Endodermal cell (in vitro differentiated cells): ENCODE measurements at regions not wholly inside any gene's neighbourhood (a gene's known extent, or its start where the extent isn't known, plus 50 kb on each side); places are given as distances from the start of the nearest gene placed in this dataset.

Experiments used
- DNase-seq: peaks from one replicate; pipeline ENCODE4 v3.0.0-alpha.2; 2017
- H3K27ac ChIP-seq: 2 replicates; pipeline ENCODE4 v1.5.1; 2013; ENCODE audit warnings: mild to moderate bottlenecking, low read depth, low read length, moderate library complexity
- H3K27me3 ChIP-seq: 2 replicates; pipeline ENCODE4 v1.6.1; 2013; ENCODE audit warnings: mild to moderate bottlenecking, low read length, moderate library complexity; ENCODE audit not compliant: insufficient read depth, control insufficient read depth, poor library complexity, severe bottlenecking
- H3K36me3 ChIP-seq: 2 replicates; pipeline ENCODE4 v1.7.0; 2013; ENCODE audit warnings: mild to moderate bottlenecking, low read length, moderate library complexity; ENCODE audit not compliant: control insufficient read depth, insufficient read depth
- H3K4me1 ChIP-seq: one replicate; pipeline ENCODE4 v1.7.0; 2013; ENCODE audit warnings: low read length; ENCODE audit not compliant: control insufficient read depth, insufficient read depth
- H3K4me3 ChIP-seq: 2 replicates; pipeline ENCODE4 v1.5.1; 2013; ENCODE audit warnings: mild to moderate bottlenecking, low read length, moderate library complexity
- H3K9ac ChIP-seq: 2 replicates; pipeline ENCODE4 v1.6.1; 2013; ENCODE audit warnings: mild to moderate bottlenecking, low read length, moderate library complexity; ENCODE audit not compliant: poor library complexity, severe bottlenecking; ENCODE audit errors: extremely low read depth
- H3K9me3 ChIP-seq: 2 replicates; pipeline ENCODE4 v1.6.1; 2013; ENCODE audit warnings: mild to moderate bottlenecking, low read length, moderate library complexity; ENCODE audit not compliant: control insufficient read depth
- H3K27ac Mint-ChIP-seq: 2 replicates; pipeline ENCODE4 v1.8.0; 2020; ENCODE audit warnings: mixed read lengths
- H3K27me3 Mint-ChIP-seq: 2 replicates; pipeline ENCODE4 v1.8.0; 2021; ENCODE audit warnings: mild to moderate bottlenecking, mixed read lengths; ENCODE audit not compliant: insufficient read depth
- H3K36me3 Mint-ChIP-seq: 2 replicates; pipeline ENCODE4 v1.8.0; 2020; ENCODE audit warnings: low read depth, mixed read lengths
- H3K4me1 Mint-ChIP-seq: 2 replicates; pipeline ENCODE4 v1.8.0; 2020; ENCODE audit warnings: mixed read lengths
- H3K4me3 Mint-ChIP-seq: 2 replicates; pipeline ENCODE4 v1.8.0; 2020; ENCODE audit warnings: mild to moderate bottlenecking, moderate library complexity, mixed read lengths
- H3K9me3 Mint-ChIP-seq: 2 replicates; pipeline ENCODE4 v1.8.0; 2020; ENCODE audit warnings: mild to moderate bottlenecking, mixed read lengths
- CTCF ChIP-seq: fragments of 200-600 bp; sonication (generic); conservative IDR thresholded peaks from 2 replicates; pipeline ENCODE4 v1.5.0; 2021; ENCODE audit warnings: antibody characterized with exemption, mild to moderate bottlenecking
- WGBS, 2 experiments: methylation state at CpG; one replicate each; pipeline versions ENCODE4 v1.1.5 to v1.1.7; 2013; ENCODE audit warnings: missing lambda C conversion rate in 2 of 2, mixed read lengths in 1 of 2; ENCODE audit not compliant: insufficient coverage in 1 of 2, insufficient read length in 1 of 2; 5-methylcytosine and 5-hydroxymethylcytosine counted together

- Histone ChIP-seq H3K27ac (no peak overlapping the region), H3K9me3 (no peaks in the 10 kb centered on the region), H3K27me3 (peaks cover 11% of the 10 kb centered on the region), H3K4me1 (no peaks in the 10 kb centered on the region), H3K36me3 (no peaks in the 10 kb centered on the region), H3K4me3 (no peak overlapping the region), H3K9ac (no peak overlapping the region)
- H3K27me3 Mint-ChIP-seq = peaks cover 19% of the 10 kb centered on the region
- H3K9me3 Mint-ChIP-seq = no peaks in the 10 kb centered on the region
- no peak for DNase-seq
- H3K36me3 Mint-ChIP-seq = no peaks in the 10 kb centered on the region
- no peak overlapping the region for H3K4me3 Mint-ChIP-seq
- H3K4me1 Mint-ChIP-seq = peaks cover 15% of the 10 kb centered on the region
- H3K27ac Mint-ChIP-seq = no peak overlapping the region
- peak; percentile 10 for TF ChIP-seq CTCF
- 94 to 100% methylated on average over 3 to 5 of the region's 5 CpGs for WGBS, 2 experiments
Measured at GRCh38 chr10:44289125-44289524, 95.8 kb downstream of the CXCL12 start.

GRCh38 chr10:44287408-44287807, 97.5 kb downstream of the CXCL12 start:
- Mint-ChIP-seq H3K9me3 (no peaks in the 10 kb centered on the region), H3K27me3 (peaks cover 17% of the 10 kb centered on the region), H3K27ac (no peak overlapping the region), H3K4me1 (peaks cover 26% of the 10 kb centered on the region), H3K4me3 (no peak overlapping the region), H3K36me3 (no peaks in the 10 kb centered on the region)
- no peak for DNase-seq
- H3K27me3 ChIP-seq = no peaks in the 10 kb centered on the region
- peaks cover 7% of the 10 kb centered on the region for H3K4me1 ChIP-seq
- no peaks in the 10 kb centered on the region for H3K36me3 ChIP-seq
- no peaks in the 10 kb centered on the region for H3K9me3 ChIP-seq
- 82% methylated on average over 2 of the region's 2 CpGs; no CpG with 5 or more reads in 1 of the 2 experiments for WGBS, 2 experiments
- TF ChIP-seq CTCF = no peak
- no peak overlapping the region for H3K4me3 ChIP-seq
- H3K9ac ChIP-seq = no peak overlapping the region
- no peak overlapping the region for H3K27ac ChIP-seq

- no peaks in the 10 kb centered on the region for H3K36me3 ChIP-seq
- Mint-ChIP-seq H3K27me3 (peaks cover 4% of the 10 kb centered on the region), H3K27ac (no peak overlapping the region), H3K4me3 (no peak overlapping the region), H3K36me3 (no peaks in the 10 kb centered on the region), H3K4me1 (peaks cover 16% of the 10 kb centered on the region), H3K9me3 (no peaks in the 10 kb centered on the region)
- WGBS, 2 experiments = 74 to 94% methylated on average over 3 to 6 of the region's 6 CpGs
- H3K27me3 ChIP-seq = no peaks in the 10 kb centered on the region
- no peak overlapping the region for H3K27ac ChIP-seq
- no peak for DNase-seq
- no peaks in the 10 kb centered on the region for H3K9me3 ChIP-seq
- H3K4me1 ChIP-seq = peaks cover 7% of the 10 kb centered on the region
- H3K9ac ChIP-seq = no peak overlapping the region
- H3K4me3 ChIP-seq = no peak overlapping the region
- TF ChIP-seq CTCF = no peak
Measured at GRCh38 chr10:44284198-44285084, 100.5 kb downstream of the CXCL12 start.
